RWPE2 (cell line): ENCODE measurements at regions not wholly inside any gene's neighbourhood (a gene's known extent, or its start where the extent isn't known, plus 50 kb on each side); places are given as distances from the start of the nearest gene placed in this dataset.

Experiments used
- ATAC-seq: fragments of 200-7000 bp; cut with Tn5 transposase; 3 replicates; pipeline ENCODE4 v1.9.1; 2021; ENCODE audit warnings: low read depth
- DNase-seq: peaks from one replicate; pipeline ENCODE4 v3.0.0-alpha.2; 2020; ENCODE audit warnings: low spot score
- H3K27ac ChIP-seq: fragments of 450-650 bp; 2 replicates; pipeline ENCODE4 v1.5.1; 2017; ENCODE audit warnings: mild to moderate bottlenecking; ENCODE audit not compliant: poor library complexity, severe bottlenecking
- H3K27me3 ChIP-seq: fragments of 250-450 bp; sonication (Bioruptor Pico); 2 replicates; pipeline ENCODE4 v1.5.1; 2021; ENCODE audit warnings: mild to moderate bottlenecking, moderate library complexity; ENCODE audit not compliant: insufficient read depth, poor library complexity, severe bottlenecking
- H3K36me3 ChIP-seq: fragments of 250-450 bp; sonication (Bioruptor Pico); 2 replicates; pipeline ENCODE4 v1.5.1; 2020; ENCODE audit warnings: low read depth, mild to moderate bottlenecking, moderate library complexity
- H3K4me1 ChIP-seq: fragments of 250-450 bp; sonication (Bioruptor Pico); 2 replicates; pipeline ENCODE4 v1.5.1; 2021; ENCODE audit warnings: mild to moderate bottlenecking, moderate library complexity; ENCODE audit not compliant: insufficient read depth, poor library complexity, severe bottlenecking
- H3K4me3 ChIP-seq: fragments of 250-450 bp; sonication (Bioruptor Pico); 2 replicates; pipeline ENCODE4 v1.5.1; 2021; ENCODE audit warnings: mild to moderate bottlenecking, moderate library complexity; ENCODE audit not compliant: severe bottlenecking
- H3K9me3 ChIP-seq: fragments of 250-450 bp; sonication (Bioruptor Pico); 2 replicates; pipeline ENCODE4 v1.5.1; 2021; ENCODE audit warnings: mild to moderate bottlenecking, moderate library complexity; ENCODE audit not compliant: severe bottlenecking
- TF ChIP-seq, protein P1 (sequence below): fragments of 450-650 bp; IDR thresholded peaks from one replicate; pipeline ENCODE4 v1.5.1; 2017; ENCODE audit warnings: mild to moderate bottlenecking, moderate library complexity; ENCODE audit not compliant: poor library complexity, severe bottlenecking

- peaks cover 7% of the 10 kb centered on the region for H3K27me3 ChIP-seq
- H3K36me3 ChIP-seq = no peaks in the 10 kb centered on the region
- DNase-seq (no peak), ATAC-seq (no peak)
- H3K9me3 ChIP-seq = no peaks in the 10 kb centered on the region
- TF ChIP-seq, protein P1, sequence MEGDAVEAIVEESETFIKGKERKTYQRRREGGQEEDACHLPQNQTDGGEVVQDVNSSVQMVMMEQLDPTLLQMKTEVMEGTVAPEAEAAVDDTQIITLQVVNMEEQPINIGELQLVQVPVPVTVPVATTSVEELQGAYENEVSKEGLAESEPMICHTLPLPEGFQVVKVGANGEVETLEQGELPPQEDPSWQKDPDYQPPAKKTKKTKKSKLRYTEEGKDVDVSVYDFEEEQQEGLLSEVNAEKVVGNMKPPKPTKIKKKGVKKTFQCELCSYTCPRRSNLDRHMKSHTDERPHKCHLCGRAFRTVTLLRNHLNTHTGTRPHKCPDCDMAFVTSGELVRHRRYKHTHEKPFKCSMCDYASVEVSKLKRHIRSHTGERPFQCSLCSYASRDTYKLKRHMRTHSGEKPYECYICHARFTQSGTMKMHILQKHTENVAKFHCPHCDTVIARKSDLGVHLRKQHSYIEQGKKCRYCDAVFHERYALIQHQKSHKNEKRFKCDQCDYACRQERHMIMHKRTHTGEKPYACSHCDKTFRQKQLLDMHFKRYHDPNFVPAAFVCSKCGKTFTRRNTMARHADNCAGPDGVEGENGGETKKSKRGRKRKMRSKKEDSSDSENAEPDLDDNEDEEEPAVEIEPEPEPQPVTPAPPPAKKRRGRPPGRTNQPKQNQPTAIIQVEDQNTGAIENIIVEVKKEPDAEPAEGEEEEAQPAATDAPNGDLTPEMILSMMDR = no peak
- H3K4me1 ChIP-seq = no peaks in the 10 kb centered on the region
- H3K4me3 ChIP-seq = no peak overlapping the region
- H3K27ac ChIP-seq = no peak overlapping the region
Observed at GRCh38 chr11:80156062-80156461, 715.2 kb upstream of the TENM4 start.

DNA sequence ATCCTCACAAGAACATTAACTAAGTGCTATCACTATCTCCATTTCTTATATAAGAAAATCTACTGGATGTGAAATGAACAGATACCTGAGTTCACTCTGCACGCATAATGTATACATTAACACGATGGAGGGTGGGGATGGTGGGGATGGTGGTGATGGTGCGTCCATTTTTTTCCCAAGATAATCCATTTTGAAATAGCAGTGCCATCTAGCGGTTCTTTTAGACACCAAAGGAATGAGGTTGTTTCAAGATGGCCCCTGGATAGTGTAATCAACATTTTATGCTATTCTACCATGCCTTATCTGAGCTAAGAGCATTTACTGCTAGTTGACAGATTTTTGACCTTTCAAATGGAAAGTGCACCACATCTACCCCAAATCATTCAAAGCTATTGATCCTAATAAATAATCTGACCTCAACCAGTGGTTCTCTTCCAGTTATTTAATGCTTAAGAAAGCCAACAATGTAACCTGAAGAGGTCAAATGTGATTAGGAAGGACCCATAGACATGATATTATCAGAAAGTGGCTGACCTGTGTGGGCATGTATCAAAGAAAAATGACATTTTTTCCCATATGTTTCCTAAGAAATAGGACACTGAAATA, 714.7 kb upstream of the TENM4 start:
- Histone ChIP-seq H3K9me3 (no peaks in the 10 kb centered on the region), H3K27me3 (peaks cover 7% of the 10 kb centered on the region), H3K4me1 (no peaks in the 10 kb centered on the region), H3K36me3 (no peaks in the 10 kb centered on the region), H3K27ac (no peak overlapping the region), H3K4me3 (no peak overlapping the region)
- TF ChIP-seq, protein P1 = peak; percentile 85
- ATAC-seq (peak; percentile 73), DNase-seq (no peak)

DNA sequence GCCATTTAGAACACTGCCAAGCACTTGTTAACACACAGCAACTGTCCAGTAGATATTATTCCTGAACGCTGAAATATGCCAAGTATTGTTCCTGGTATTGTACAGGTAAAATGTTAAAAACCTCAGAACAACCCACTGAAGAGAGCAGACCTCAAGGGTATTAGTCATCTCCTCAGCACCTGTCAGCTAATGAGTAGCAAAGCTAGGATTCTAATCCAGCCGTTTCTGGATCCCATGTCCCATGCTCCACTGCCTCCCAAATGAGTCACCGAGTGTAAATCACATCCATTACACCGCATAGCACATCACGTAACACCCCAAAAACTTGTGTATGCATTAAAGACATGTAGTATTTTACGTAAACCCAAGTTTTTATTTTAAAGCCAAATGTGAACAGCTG, 705.4 kb upstream of the TENM4 start:
- peaks cover 4% of the 10 kb centered on the region for H3K4me1 ChIP-seq
- H3K36me3 ChIP-seq = no peaks in the 10 kb centered on the region
- H3K27me3 ChIP-seq = no peaks in the 10 kb centered on the region
- TF ChIP-seq, protein P1 = no peak
- H3K9me3 ChIP-seq = no peaks in the 10 kb centered on the region
- ATAC-seq (peak; percentile 96), DNase-seq (no peak)
- no peak overlapping the region for H3K27ac ChIP-seq
- H3K4me3 ChIP-seq = no peak overlapping the region

DNA sequence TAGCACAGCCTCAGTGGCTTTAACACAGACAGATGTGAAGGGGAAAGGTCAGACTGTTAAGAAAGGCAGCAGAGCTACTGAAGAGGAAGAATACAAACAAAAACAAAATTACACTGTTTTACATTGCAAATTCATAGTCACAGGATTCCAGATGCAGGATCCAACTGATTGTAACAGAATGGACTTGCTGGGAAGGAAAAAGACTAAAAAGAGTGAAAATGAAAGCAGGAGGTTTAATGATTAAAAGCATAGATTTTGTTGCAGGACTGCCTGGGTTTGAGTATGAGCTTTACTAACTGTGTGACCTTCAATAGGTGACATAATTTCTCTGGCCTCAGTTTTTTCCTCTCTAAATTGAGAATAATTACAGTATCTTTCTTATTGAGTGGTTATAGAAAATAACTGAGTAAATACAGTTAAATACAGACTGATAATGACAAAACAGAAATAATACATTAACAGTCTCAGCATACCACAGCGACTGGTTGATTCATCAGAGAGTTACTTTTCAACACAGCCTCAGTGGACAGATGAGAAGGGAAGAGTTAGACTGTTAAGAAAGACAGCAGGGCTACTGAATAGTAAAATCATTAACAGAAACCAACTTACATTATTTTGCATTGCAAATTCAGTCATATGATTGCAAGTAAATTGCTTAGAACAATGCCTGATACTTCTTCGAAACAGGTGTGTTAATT, 704.2 kb upstream of the TENM4 start:
- Histone ChIP-seq H3K36me3 (no peaks in the 10 kb centered on the region), H3K4me1 (peaks cover 4% of the 10 kb centered on the region), H3K27ac (no peak overlapping the region), H3K27me3 (no peaks in the 10 kb centered on the region), H3K9me3 (no peaks in the 10 kb centered on the region), H3K4me3 (no peak overlapping the region)
- ATAC-seq (no peak), DNase-seq (no peak)
- TF ChIP-seq, protein P1 = no peak

DNA sequence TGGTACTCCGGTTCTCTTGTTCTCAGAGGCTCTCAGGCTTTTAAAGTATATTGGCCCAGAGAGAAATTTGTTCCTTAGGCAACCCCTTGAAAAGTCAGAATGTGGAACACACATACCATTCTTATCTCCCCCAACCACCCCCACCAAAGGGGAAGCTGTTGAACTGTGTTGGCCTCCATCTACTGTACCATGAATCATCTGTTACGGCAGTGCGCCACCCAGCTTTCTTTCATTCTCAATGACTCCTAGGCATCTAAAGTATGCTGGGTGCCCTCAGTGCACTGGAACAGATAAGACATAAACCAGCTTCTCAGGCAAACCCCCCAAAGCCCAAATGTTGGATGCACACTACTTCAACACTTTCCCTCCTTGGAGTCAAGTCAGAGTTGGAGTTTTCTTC, 696.2 kb upstream of the TENM4 start:
- H3K9me3 ChIP-seq = no peaks in the 10 kb centered on the region
- no peaks in the 10 kb centered on the region for H3K4me1 ChIP-seq
- TF ChIP-seq, protein P1 = peak; percentile 8
- no peak overlapping the region for H3K4me3 ChIP-seq
- DNase-seq (no peak), ATAC-seq (no peak)
- H3K27ac ChIP-seq = no peak overlapping the region
- H3K27me3 ChIP-seq = no peaks in the 10 kb centered on the region
- no peaks in the 10 kb centered on the region for H3K36me3 ChIP-seq
